ENCODE measurements at regions not wholly inside any gene's neighbourhood (a gene's known extent, or its start where the extent isn't known, plus 50 kb on each side); places are given as distances from the start of the nearest gene placed in this dataset.

GRCh38 chr3:180102134-180102533 lies 65.4 kb upstream of the PEX5L start:
- ATAC-seq, result peak; percentile 99
- no peaks in the 10 kb centered on the region for H3K36me3 Mint-ChIP-seq
- ChIA-PET POLR2A (no interaction called here), CTCF (no interaction called here)
- no peaks in the 10 kb centered on the region for H3K27me3 Mint-ChIP-seq (ENCODE audit: low read depth)
- H3K9me3 Mint-ChIP-seq, result no peaks in the 10 kb centered on the region
- H3K4me1 Mint-ChIP-seq, result peaks cover 16% of the 10 kb centered on the region
- H3K27ac Mint-ChIP-seq, result no peak overlapping the region
- peak; percentile 22; the same call in 1 of the 2 replicates for TF ChIP-seq TEAD4 (CRISPR knock-in tag; IDR thresholded peaks at IDR 0.05)
- peak; percentile 75; the same call in 1 of the 2 replicates for TF ChIP-seq TEAD1 (CRISPR knock-in tag; IDR thresholded peaks at IDR 0.05)
- no peak for TF ChIP-seq PRDM15 (CRISPR knock-in tag; IDR thresholded peaks at IDR 0.05)
- peak; percentile 56 for DNase-seq (ENCODE audit: low spot score)
- H3K4me3 Mint-ChIP-seq, result no peak overlapping the region

- Mint-ChIP-seq H3K36me3 (no peaks in the 10 kb centered on the region), H3K4me1 (peaks cover 16% of the 10 kb centered on the region), H3K27me3 (ENCODE audit: low read depth) (no peaks in the 10 kb centered on the region), H3K27ac (no peak overlapping the region), H3K4me3 (no peak overlapping the region), H3K9me3 (no peaks in the 10 kb centered on the region)
- 0 out of 2 replicates have a peak, but pooled peaks have one; percentile 25 for ATAC-seq
- CTCF ChIA-PET, result no interaction called here
- TF ChIP-seq ZBTB21 (CRISPR knock-in tag; IDR thresholded peaks at IDR 0.05; ENCODE audit: borderline replicate concordance), result no peak
- no peak for TF ChIP-seq CTCF (IDR thresholded peaks at IDR 0.05)
- no peak for TF ChIP-seq NR3C1 (CRISPR knock-in tag; conservative IDR thresholded peaks at IDR 0.05; ENCODE audit: low read depth)
- DNase-seq (ENCODE audit: low spot score), result no peak
- POLR2A ChIA-PET, result no interaction called here
These were observed 65.9 kb upstream of the PEX5L start for GRCh38 chr3:180102604-180103003.

GRCh38 chr3:180116203-180116602 lies 79.5 kb upstream of the PEX5L start:
- ChIA-PET CTCF (interaction anchor here (1.2 kb wide), 1 partner anchor 466 kb away, joined by 3 read pairs; no protein-coding TSS in a partner anchor), POLR2A (no interaction called here)
- peak; percentile 69 for ATAC-seq
- Mint-ChIP-seq H3K4me1 (peaks cover 61% of the 10 kb centered on the region), H3K36me3 (0 out of 2 replicates have a peak, but pooled peaks cover 4% of the 10 kb centered on the region), H3K27me3 (ENCODE audit: low read depth) (no peaks in the 10 kb centered on the region), H3K9me3 (peaks cover 8% of the 10 kb centered on the region), H3K27ac (peak overlapping the region; percentile 99), H3K4me3 (peak overlapping the region; percentile 51)
- DNase-seq (ENCODE audit: low spot score), result no peak
- no peak for TF ChIP-seq ZNF423 (CRISPR knock-in tag; IDR thresholded peaks at IDR 0.05)
- TF ChIP-seq SMAD3 (CRISPR knock-in tag; IDR thresholded peaks at IDR 0.05; ENCODE audit: borderline replicate concordance), result no peak
- no peak for TF ChIP-seq GABPB1 (CRISPR knock-in tag; IDR thresholded peaks at IDR 0.05)
- TF ChIP-seq ZNF396 (CRISPR knock-in tag; IDR thresholded peaks at IDR 0.05; ENCODE audit: borderline replicate concordance), result no peak
- no peak for TF ChIP-seq ZBTB21 (CRISPR knock-in tag; IDR thresholded peaks at IDR 0.05; ENCODE audit: borderline replicate concordance)
- TF ChIP-seq PRDM15 (CRISPR knock-in tag; IDR thresholded peaks at IDR 0.05), result peak; percentile 69

All from WTC11 (cell line).